ENCODE measurements at regions not wholly inside any gene's neighbourhood (a gene's known extent, or its start where the extent isn't known, plus 50 kb on each side); places are given as distances from the start of the nearest gene placed in this dataset.

- no peak overlapping the region for H3K27ac ChIP-seq (ENCODE audit: low read depth, low read length)
- H3K9me3 ChIP-seq (ENCODE audit: control insufficient read depth, low read length), result peaks cover 46% of the 10 kb centered on the region
- H3K36me3 ChIP-seq (ENCODE audit: control insufficient read depth, insufficient read depth, low read length), result peaks cover 3% of the 10 kb centered on the region
- H3K27ac Mint-ChIP-seq, result no peak overlapping the region
- WGBS, 2 experiments (ENCODE audit: insufficient coverage in 1 of 2, insufficient read length in 1 of 2), result 83 to 100% methylated on average over 1 to 2 of the region's 2 CpGs
- H3K27me3 Mint-ChIP-seq (ENCODE audit: insufficient read depth), result no peaks in the 10 kb centered on the region
- H3K9ac ChIP-seq (ENCODE audit: extremely low read depth, low read length, poor library complexity, severe bottlenecking), result no peak overlapping the region
- H3K27me3 ChIP-seq (ENCODE audit: control insufficient read depth, insufficient read depth, low read length, poor library complexity, severe bottlenecking), result no peaks in the 10 kb centered on the region
- H3K36me3 Mint-ChIP-seq (ENCODE audit: low read depth), result peaks cover 4% of the 10 kb centered on the region
- DNase-seq, result no peak
- H3K4me3 Mint-ChIP-seq, result no peak overlapping the region
- peaks cover 8% of the 10 kb centered on the region for H3K4me1 ChIP-seq (ENCODE audit: control insufficient read depth, insufficient read depth, low read length)
- H3K4me1 Mint-ChIP-seq, result peaks cover 19% of the 10 kb centered on the region
- peaks cover 22% of the 10 kb centered on the region for H3K9me3 Mint-ChIP-seq
- no peak for TF ChIP-seq CTCF (conservative IDR thresholded peaks at IDR 0.05)
- peak overlapping the region; percentile 15 for H3K4me3 ChIP-seq (ENCODE audit: low read length)
Measured at GRCh38 chr21:28324690-28325089, 668.0 kb downstream of the LTN1 start.

GRCh38 chr21:28317177-28317950 is 675.3 kb downstream of the LTN1 start:
- no peak for TF ChIP-seq CTCF (conservative IDR thresholded peaks at IDR 0.05)
- H3K9ac ChIP-seq (ENCODE audit: extremely low read depth, low read length, poor library complexity, severe bottlenecking), result no peak overlapping the region
- no peak overlapping the region for H3K4me3 Mint-ChIP-seq
- no peak overlapping the region for H3K4me3 ChIP-seq (ENCODE audit: low read length)
- H3K27me3 Mint-ChIP-seq (ENCODE audit: insufficient read depth), result no peaks in the 10 kb centered on the region
- peaks cover 8% of the 10 kb centered on the region for H3K9me3 Mint-ChIP-seq
- H3K36me3 Mint-ChIP-seq (ENCODE audit: low read depth), result peaks cover 2% of the 10 kb centered on the region
- H3K4me1 ChIP-seq (ENCODE audit: control insufficient read depth, insufficient read depth, low read length), result no peaks in the 10 kb centered on the region
- 88 to 93% methylated on average over 3 of the region's 3 CpGs for WGBS, 2 experiments (ENCODE audit: insufficient coverage in 1 of 2, insufficient read length in 1 of 2)
- no peak overlapping the region for H3K27ac ChIP-seq (ENCODE audit: low read depth, low read length)
- DNase-seq, result no peak
- H3K9me3 ChIP-seq (ENCODE audit: control insufficient read depth, low read length), result peaks cover 12% of the 10 kb centered on the region
- no peaks in the 10 kb centered on the region for H3K27me3 ChIP-seq (ENCODE audit: control insufficient read depth, insufficient read depth, low read length, poor library complexity, severe bottlenecking)
- H3K27ac Mint-ChIP-seq, result no peak overlapping the region
- no peaks in the 10 kb centered on the region for H3K4me1 Mint-ChIP-seq
- H3K36me3 ChIP-seq (ENCODE audit: control insufficient read depth, insufficient read depth, low read length), result no peaks in the 10 kb centered on the region

GRCh38 chr21:28311411-28312190 is 681.1 kb downstream of the LTN1 start:
- Mint-ChIP-seq H3K27ac (no peak overlapping the region), H3K36me3 (ENCODE audit: low read depth) (peaks cover 2% of the 10 kb centered on the region), H3K4me1 (no peaks in the 10 kb centered on the region), H3K27me3 (ENCODE audit: insufficient read depth) (no peaks in the 10 kb centered on the region), H3K4me3 (no peak overlapping the region), H3K9me3 (peaks cover 12% of the 10 kb centered on the region)
- Histone ChIP-seq H3K4me3 (ENCODE audit: low read length) (no peak overlapping the region), H3K9me3 (ENCODE audit: control insufficient read depth, low read length) (no peaks in the 10 kb centered on the region), H3K36me3 (ENCODE audit: control insufficient read depth, insufficient read depth, low read length) (no peaks in the 10 kb centered on the region), H3K27me3 (ENCODE audit: control insufficient read depth, insufficient read depth, low read length, poor library complexity, severe bottlenecking) (no peaks in the 10 kb centered on the region), H3K9ac (ENCODE audit: extremely low read depth, low read length, poor library complexity, severe bottlenecking) (no peak overlapping the region), H3K27ac (ENCODE audit: low read depth, low read length) (no peak overlapping the region), H3K4me1 (ENCODE audit: control insufficient read depth, insufficient read depth, low read length) (no peaks in the 10 kb centered on the region)
- WGBS, 2 experiments (ENCODE audit: insufficient coverage in 1 of 2, insufficient read length in 1 of 2), result 92 to 100% methylated on average over 1 to 2 of the region's 2 CpGs
- no peak for DNase-seq
- TF ChIP-seq CTCF (conservative IDR thresholded peaks at IDR 0.05), result no peak

Measured in endodermal cell (in vitro differentiated cells).